A549 (cell line): ENCODE measurements at regions not wholly inside any gene's neighbourhood (a gene's known extent, or its start where the extent isn't known, plus 50 kb on each side); places are given as distances from the start of the nearest gene placed in this dataset.

Source experiments
- CEBPB ChIP-seq, 2 experiments: fragments of >200 bp in 1 of 2; sonication (Bioruptor Twin) in 1 of 2; formaldehyde crosslinking in 1 of 2; IDR thresholded peaks; 2 replicates each; pipeline ENCODE4 v1.6.1; 2012 to 2016
- NR3C1 ChIP-seq: fragments of >200 bp; sonication (Bioruptor Twin); formaldehyde crosslinking; IDR thresholded peaks from 3 replicates; pipeline ENCODE4 v1.6.1; 2017
- POLR2A ChIP-seq: IDR thresholded peaks from 2 replicates; pipeline ENCODE4 v1.6.1; 2012; ENCODE audit warnings: mild to moderate bottlenecking, low read length
- SMC3 ChIP-seq: fragments of >200 bp; sonication (Bioruptor Twin); formaldehyde crosslinking; IDR thresholded peaks from 3 replicates; pipeline ENCODE4 v1.6.1; 2018; ENCODE audit warnings: inconsistent platforms
- SREBF2 ChIP-seq: fragments of 450-650 bp; IDR thresholded peaks from 2 replicates; pipeline ENCODE4 v1.6.1; 2014; ENCODE audit warnings: mild to moderate bottlenecking, moderate library complexity
- TF ChIP-seq, protein P1 (sequence below): fragments of >200 bp; sonication (Bioruptor Twin); formaldehyde crosslinking; IDR thresholded peaks from 3 replicates; pipeline ENCODE4 v1.5.1; 2016
- TF ChIP-seq, protein P2 (sequence below): fragments of 200-600 bp; sonication (generic); IDR thresholded peaks from 2 replicates; pipeline ENCODE4 v1.6.1; 2016; ENCODE audit warnings: antibody characterized with exemption, mild to moderate bottlenecking, moderate library complexity
- TF ChIP-seq, protein P3 (sequence below): fragments of 250-450 bp; sonication (Bioruptor Pico); IDR thresholded peaks from 2 replicates; pipeline ENCODE4 v1.5.0; 2021; ENCODE audit warnings: mild to moderate bottlenecking, moderate library complexity, borderline replicate concordance

DNA sequence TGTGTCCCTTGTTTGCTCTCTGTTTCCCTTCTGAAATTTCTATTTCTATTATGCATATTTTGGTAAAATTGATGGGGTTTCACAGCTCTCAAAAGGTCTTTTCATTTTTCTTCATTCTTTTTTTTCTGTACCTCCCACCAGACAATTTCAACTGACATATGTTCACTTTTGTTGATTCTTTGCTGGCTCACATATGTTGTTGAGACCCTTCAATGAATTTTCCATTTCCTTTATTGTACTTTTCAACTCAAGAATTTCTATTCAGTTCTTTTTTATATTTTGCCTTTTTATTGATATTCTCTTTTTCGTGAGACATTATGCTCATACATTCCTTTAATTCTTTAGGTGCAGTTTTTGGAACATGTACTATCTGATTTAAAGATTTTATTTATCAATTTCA lies 102.6 kb upstream of the GRIK1 start:
- no peak for TF ChIP-seq POLR2A
- TF ChIP-seq, protein P1, sequence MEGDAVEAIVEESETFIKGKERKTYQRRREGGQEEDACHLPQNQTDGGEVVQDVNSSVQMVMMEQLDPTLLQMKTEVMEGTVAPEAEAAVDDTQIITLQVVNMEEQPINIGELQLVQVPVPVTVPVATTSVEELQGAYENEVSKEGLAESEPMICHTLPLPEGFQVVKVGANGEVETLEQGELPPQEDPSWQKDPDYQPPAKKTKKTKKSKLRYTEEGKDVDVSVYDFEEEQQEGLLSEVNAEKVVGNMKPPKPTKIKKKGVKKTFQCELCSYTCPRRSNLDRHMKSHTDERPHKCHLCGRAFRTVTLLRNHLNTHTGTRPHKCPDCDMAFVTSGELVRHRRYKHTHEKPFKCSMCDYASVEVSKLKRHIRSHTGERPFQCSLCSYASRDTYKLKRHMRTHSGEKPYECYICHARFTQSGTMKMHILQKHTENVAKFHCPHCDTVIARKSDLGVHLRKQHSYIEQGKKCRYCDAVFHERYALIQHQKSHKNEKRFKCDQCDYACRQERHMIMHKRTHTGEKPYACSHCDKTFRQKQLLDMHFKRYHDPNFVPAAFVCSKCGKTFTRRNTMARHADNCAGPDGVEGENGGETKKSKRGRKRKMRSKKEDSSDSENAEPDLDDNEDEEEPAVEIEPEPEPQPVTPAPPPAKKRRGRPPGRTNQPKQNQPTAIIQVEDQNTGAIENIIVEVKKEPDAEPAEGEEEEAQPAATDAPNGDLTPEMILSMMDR: no peak
- TF ChIP-seq, protein P2, sequence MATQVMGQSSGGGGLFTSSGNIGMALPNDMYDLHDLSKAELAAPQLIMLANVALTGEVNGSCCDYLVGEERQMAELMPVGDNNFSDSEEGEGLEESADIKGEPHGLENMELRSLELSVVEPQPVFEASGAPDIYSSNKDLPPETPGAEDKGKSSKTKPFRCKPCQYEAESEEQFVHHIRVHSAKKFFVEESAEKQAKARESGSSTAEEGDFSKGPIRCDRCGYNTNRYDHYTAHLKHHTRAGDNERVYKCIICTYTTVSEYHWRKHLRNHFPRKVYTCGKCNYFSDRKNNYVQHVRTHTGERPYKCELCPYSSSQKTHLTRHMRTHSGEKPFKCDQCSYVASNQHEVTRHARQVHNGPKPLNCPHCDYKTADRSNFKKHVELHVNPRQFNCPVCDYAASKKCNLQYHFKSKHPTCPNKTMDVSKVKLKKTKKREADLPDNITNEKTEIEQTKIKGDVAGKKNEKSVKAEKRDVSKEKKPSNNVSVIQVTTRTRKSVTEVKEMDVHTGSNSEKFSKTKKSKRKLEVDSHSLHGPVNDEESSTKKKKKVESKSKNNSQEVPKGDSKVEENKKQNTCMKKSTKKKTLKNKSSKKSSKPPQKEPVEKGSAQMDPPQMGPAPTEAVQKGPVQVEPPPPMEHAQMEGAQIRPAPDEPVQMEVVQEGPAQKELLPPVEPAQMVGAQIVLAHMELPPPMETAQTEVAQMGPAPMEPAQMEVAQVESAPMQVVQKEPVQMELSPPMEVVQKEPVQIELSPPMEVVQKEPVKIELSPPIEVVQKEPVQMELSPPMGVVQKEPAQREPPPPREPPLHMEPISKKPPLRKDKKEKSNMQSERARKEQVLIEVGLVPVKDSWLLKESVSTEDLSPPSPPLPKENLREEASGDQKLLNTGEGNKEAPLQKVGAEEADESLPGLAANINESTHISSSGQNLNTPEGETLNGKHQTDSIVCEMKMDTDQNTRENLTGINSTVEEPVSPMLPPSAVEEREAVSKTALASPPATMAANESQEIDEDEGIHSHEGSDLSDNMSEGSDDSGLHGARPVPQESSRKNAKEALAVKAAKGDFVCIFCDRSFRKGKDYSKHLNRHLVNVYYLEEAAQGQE: no peak
- no peak for TF ChIP-seq SMC3
- TF ChIP-seq NR3C1: no peak
- TF ChIP-seq SREBF2: no peak
- TF ChIP-seq, protein P3, sequence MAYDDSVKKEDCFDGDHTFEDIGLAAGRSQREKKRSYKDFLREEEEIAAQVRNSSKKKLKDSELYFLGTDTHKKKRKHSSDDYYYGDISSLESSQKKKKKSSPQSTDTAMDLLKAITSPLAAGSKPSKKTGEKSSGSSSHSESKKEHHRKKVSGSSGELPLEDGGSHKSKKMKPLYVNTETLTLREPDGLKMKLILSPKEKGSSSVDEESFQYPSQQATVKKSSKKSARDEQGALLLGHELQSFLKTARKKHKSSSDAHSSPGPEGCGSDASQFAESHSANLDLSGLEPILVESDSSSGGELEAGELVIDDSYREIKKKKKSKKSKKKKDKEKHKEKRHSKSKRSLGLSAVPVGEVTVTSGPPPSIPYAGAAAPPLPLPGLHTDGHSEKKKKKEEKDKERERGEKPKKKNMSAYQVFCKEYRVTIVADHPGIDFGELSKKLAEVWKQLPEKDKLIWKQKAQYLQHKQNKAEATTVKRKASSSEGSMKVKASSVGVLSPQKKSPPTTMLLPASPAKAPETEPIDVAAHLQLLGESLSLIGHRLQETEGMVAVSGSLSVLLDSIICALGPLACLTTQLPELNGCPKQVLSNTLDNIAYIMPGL (CRISPR knock-in tag): no peak
- no peak for TF ChIP-seq CEBPB (IDR thresholded peaks at IDR 0.05)
